ENCODE measurements at regions not wholly inside any gene's neighbourhood (a gene's known extent, or its start where the extent isn't known, plus 50 kb on each side); places are given as distances from the start of the nearest gene placed in this dataset.

- TF ChIP-seq ZNF462 (CRISPR knock-in tag; IDR thresholded peaks at IDR 0.05) = no peak
- no peak for TF ChIP-seq CREB1 (CRISPR knock-in tag; IDR thresholded peaks at IDR 0.05; ENCODE audit: low read depth)
- TF ChIP-seq CTCF (conservative IDR thresholded peaks at IDR 0.05; ENCODE audit: low read depth in 2 of 2) = no peak
- no peak for TF ChIP-seq POLR2AphosphoS5 (IDR thresholded peaks at IDR 0.05; ENCODE audit: low read depth)
- no peak for TF ChIP-seq ZNF331 (CRISPR knock-in tag; IDR thresholded peaks at IDR 0.05; ENCODE audit: low read depth)
- no peak for TF ChIP-seq EZH2phosphoT487 (IDR thresholded peaks at IDR 0.05; ENCODE audit: unreplicated experiment)
- no peak for TF ChIP-seq EZH2 (IDR thresholded peaks at IDR 0.05; ENCODE audit: low read depth, unreplicated experiment)
- no peak for TF ChIP-seq STAT1 (IDR thresholded peaks at IDR 0.05; ENCODE audit: unreplicated experiment)
- TF ChIP-seq ETS1 (IDR thresholded peaks at IDR 0.05) = no peak
These were observed 643.2 kb downstream of the RPL10L start (continued) for GRCh38 chr14:46008348-46008747.

Data from GM23338 (cell line).